Stomach (tissue), 4 donors: ENCODE measurements at regions not wholly inside any gene's neighbourhood (a gene's known extent, or its start where the extent isn't known, plus 50 kb on each side); places are given as distances from the start of the nearest gene placed in this dataset.

ENCODE experiments used
- EP300 ChIP-seq: sonication (generic); formaldehyde crosslinking; IDR thresholded peaks from one replicate; pipeline ENCODE4 v1.6.1; 2017; ENCODE audit warnings: antibody characterized with exemption
- POLR2A ChIP-seq, 4 donors: fragments of 450-650 bp; IDR thresholded peaks; one replicate each; pipeline ENCODE4 v1.6.1; 2016; ENCODE audit warnings: antibody characterized with exemption in 4 of 4, control low read depth in 2 of 4, mild to moderate bottlenecking in 1 of 4, moderate library complexity in 1 of 4
- POLR2AphosphoS5 ChIP-seq, 3 donors: sonication (generic); formaldehyde crosslinking; IDR thresholded peaks; one replicate each; pipeline ENCODE4 v1.6.1; 2016; ENCODE audit warnings: antibody characterized with exemption in 3 of 3
- TF ChIP-seq, protein P1 (sequence below), 7 experiments: fragments of 450-650 bp in 4 of 7; fragments of 200-600 bp in 3 of 7; sonication (generic) in 3 of 7; IDR thresholded peaks; one replicate each; pipeline ENCODE4 v1.5.1; 2016 to 2019; ENCODE audit warnings: antibody characterized with exemption in 7 of 7, control low read depth in 2 of 7, mild to moderate bottlenecking in 1 of 7

DNA sequence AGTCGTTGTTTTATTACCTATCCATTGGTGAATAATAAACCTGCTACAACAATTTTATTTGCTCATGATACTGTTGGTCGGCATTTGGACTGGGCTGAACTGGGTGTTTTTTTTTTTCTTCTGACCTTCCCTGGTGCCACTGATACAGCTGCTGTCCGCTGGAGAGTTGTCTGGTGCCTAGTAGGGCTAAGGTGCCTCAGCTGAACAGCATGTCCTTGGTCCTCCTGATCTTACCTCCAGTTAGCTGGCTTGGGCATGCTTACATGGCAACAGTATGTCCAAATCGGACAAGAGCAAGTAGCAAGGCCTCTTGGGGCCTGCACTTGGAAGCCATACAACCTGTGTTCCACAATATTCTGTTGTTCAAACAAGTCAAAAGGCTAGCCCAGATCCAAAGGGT, 563.4 kb downstream of the BMP2 start:
- TF ChIP-seq, protein P1, sequence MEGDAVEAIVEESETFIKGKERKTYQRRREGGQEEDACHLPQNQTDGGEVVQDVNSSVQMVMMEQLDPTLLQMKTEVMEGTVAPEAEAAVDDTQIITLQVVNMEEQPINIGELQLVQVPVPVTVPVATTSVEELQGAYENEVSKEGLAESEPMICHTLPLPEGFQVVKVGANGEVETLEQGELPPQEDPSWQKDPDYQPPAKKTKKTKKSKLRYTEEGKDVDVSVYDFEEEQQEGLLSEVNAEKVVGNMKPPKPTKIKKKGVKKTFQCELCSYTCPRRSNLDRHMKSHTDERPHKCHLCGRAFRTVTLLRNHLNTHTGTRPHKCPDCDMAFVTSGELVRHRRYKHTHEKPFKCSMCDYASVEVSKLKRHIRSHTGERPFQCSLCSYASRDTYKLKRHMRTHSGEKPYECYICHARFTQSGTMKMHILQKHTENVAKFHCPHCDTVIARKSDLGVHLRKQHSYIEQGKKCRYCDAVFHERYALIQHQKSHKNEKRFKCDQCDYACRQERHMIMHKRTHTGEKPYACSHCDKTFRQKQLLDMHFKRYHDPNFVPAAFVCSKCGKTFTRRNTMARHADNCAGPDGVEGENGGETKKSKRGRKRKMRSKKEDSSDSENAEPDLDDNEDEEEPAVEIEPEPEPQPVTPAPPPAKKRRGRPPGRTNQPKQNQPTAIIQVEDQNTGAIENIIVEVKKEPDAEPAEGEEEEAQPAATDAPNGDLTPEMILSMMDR (IDR thresholded peaks at IDR 0.05), result no peak
- TF ChIP-seq POLR2A (IDR thresholded peaks at IDR 0.05) (no peak), POLR2AphosphoS5 (IDR thresholded peaks at IDR 0.05) (no peak), EP300 (no peak)
